HG03469 (cell line): ENCODE measurements at regions not wholly inside any gene's neighbourhood (a gene's known extent, or its start where the extent isn't known, plus 50 kb on each side); places are given as distances from the start of the nearest gene placed in this dataset.
"Not testable (repeated sequence)": the region's sequence is repeated elsewhere in the genome, so short reads cannot be mapped to it uniquely, and the experiment has no call there.

Source experiments
- ATAC-seq: cut with Tn5 transposase; IDR thresholded peaks from one replicate; pipeline ENCODE4 v1.9.1; 2021; ENCODE audit warnings: mild to moderate bottlenecking, moderate library complexity, moderate number of reproducible peaks; ENCODE audit not compliant: unreplicated experiment

- no peak for ATAC-seq
These were observed 58.9 kb downstream of the DHRS2 start for GRCh38 chr14:23694949-23695663.

DNA sequence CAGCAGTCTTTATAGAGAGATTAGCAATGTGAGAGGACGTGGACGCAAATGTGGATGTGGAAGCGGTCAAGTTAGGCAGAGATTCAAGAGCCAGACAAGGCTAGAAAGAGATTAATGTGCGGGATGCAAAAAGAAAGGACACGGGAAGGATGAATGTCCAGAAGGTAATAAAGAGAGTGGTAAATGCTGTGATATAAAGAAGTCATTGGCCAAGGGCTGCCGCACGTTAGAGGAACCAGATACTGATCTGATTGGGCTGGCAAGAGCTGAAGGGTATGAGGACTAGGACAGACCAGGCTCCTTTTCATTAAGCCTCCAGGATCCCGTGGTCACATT, 59.5 kb downstream of the DHRS2 start:
- no peak for ATAC-seq

- ATAC-seq: no peak
These were observed 60.6 kb downstream of the DHRS2 start for GRCh38 chr14:23696701-23697239.

DNA sequence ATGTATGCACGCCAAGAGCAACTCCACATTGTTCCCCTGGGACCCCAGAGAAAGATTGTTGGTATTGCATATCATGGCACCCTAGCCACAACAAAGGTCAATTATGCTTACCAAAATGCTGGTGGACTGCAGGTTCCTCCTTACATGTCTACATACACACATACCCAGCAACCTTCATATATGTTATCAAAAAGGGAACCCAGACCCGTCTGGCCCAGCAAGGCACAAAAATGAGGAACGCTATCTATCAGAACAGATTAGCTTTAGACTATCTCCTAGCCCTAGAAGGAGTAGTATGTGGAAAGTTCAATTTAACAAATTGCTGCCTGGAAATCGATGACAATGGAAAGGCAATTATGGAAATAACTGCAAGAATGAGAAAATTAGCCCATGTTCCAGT, 61.5 kb downstream of the DHRS2 start:
- ATAC-seq: no peak

GRCh38 chr14:23702656-23703426, 66.7 kb downstream of the DHRS2 start:
- no peak for ATAC-seq

DNA sequence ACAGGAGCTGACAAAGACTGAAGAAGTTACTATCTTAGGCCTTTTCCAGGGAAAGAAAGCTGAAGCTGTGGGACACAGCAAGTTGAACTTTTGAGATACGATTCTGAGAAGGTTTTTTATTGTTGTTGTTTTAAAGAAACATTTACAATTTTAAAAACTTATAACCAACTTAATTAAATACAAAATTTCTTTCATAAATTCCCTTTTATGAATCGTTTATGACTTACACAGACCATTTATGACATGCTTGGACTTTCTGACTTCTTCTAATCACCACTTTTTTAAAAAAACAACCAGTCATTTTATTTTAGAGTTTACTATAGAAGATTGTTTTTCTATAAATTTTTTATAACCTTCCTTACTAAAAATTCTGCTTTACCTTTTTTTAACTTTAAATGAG, 68.7 kb downstream of the DHRS2 start:
- no peak for ATAC-seq

DNA sequence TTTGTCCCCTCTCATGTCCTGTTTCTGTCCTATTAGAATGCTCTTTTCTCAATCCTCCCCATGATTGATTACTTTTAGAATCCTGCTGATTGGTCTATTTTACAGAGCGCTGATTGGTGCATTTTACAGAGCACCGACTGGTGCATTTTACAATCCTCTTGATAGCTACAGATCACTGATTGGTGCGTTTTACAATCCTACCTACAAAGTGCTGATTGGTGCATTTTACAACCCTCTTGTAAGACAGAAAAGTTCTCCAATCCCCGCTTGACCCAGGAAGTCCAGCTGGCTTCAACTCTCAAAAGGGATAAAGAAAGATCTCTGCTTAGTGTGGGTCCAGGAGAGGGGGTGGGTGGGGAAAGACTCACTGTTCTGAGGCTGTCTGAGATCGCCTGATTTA, 71.3 kb downstream of the DHRS2 start:
- no peak for ATAC-seq

- no peak for ATAC-seq
These were observed 72.2 kb downstream of the DHRS2 start for GRCh38 chr14:23708343-23708742.

- ATAC-seq: no peak
These were observed 73.8 kb downstream of the DHRS2 start for GRCh38 chr14:23709923-23710322.

GRCh38 chr14:23712287-23712686, 76.1 kb downstream of the DHRS2 start:
- ATAC-seq: no peak

GRCh38 chr14:23719225-23719985, 83.2 kb downstream of the DHRS2 start:
- no peak for ATAC-seq

DNA sequence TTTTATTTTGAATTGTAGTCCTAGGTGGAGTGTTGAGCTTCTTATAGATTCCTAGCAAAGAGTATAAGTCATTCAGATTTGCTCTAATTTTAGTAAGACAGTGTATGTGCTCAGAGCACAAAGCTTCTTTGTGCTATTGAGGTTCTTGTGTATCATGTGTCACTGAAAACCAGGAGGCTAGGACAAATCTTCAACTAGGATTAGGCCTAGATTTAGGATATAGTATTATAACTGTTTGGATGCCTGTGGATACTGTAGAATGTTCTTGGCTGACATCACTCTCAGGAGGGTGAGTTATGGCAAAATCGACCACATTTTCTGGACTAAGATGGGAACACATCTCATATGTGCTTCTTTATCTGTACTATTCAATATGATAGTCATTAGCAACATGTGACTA, 86.5 kb downstream of the DHRS2 start:
- no peak for ATAC-seq

DNA sequence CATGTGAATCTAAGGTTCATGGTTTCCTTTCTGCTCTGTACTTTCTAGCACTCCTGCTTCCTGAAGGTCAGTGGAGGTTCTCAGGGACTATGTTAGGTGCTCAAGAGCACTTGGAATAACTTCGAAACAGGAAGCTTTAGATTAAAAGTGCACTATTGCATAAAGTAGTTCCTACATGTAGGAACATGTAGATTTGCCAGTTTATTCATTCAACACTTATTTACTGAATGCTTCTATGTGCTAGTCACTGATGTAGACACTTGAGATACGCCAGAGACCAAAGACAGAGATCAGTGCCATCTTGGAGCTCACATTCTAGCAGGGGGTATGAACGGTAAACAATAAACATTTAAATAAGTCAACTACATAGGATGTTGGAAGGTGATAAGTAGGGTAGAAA, 87.7 kb downstream of the DHRS2 start:
- ATAC-seq: no peak

DNA sequence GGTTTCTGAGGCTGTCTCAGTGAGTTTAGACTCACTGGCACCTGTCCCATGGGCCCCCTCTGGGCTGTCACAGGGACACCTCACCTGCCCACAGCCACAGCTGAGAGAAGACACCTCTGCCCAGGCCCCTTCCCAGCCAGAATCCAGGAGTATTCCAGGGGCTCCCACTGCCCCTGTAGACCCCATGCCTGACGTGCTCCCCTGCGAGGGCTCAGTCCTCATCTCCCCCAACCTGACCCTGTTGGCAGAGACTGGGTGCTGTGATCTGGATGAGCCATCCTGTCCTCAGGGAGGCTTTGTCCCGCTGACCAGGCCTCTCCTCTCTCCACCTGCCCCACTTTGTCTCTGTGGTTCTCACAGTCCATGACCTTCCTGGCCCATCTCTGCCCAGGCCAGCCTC, 89.4 kb downstream of the DHRS2 start:
- no peak for ATAC-seq

GRCh38 chr14:23725980-23726710, 90.0 kb downstream of the DHRS2 start:
- no peak for ATAC-seq

DNA sequence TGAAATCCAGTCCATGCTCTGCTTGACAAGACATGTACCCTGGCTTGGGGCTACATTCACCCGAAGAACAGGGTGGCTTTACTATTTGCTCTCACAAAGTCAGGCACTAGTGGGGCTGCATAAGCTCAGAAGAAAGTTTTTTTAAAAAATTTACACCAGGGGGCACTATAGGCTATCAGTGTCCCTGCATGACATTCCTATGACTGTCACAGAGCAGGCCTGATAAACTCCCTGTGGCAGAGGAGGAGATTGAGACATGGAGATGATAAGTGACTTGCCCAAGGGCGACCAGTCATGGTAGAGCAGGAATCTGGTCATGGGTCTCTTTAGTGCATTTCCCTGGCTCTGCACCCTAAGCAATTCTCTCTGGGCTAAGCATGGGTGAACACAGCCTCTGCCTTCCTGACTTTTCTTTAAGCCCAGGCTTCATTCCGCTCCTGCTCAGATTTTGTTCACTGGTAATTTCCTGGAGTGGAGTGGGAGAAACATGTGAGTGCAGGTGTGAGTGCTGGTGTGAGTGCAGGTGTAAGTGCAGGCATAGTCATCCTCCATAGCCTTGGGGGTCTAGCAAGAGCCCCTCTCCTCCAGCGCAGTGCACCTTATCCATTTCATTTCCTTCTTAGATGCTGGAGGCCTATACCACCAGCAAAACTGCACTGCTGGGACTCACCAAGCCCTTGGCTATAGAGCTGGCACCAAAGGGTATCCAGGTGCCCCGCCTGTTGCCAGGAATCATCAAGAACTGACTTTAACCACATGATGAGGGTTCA, 91.6 kb downstream of the DHRS2 start:
- no peak for ATAC-seq

DNA sequence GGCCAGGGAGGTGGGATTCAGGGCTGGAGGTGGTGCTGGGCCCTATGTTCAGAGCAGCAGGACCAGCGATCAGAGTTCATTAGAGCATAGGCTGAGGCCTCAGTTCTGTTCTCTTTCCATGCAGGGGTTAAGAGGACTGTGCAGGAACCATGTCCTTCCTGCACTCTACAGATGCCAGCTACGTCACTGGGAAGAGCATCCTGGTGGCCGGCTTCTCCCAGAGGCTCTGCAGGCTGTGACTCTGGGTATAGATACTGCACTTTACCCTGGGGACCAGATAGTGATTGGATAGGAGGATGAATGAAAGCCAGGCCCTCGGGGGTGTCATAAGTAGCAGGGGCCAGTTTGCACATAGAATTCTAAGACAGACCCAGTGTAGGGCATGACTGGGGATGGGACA, 92.6 kb downstream of the DHRS2 start:
- no peak for ATAC-seq

- ATAC-seq: no peak
These were observed 93.7 kb downstream of the DHRS2 start for GRCh38 chr14:23729720-23730387.

GRCh38 chr14:23735394-23735793, 99.2 kb downstream of the DHRS2 start:
- no peak for ATAC-seq

DNA sequence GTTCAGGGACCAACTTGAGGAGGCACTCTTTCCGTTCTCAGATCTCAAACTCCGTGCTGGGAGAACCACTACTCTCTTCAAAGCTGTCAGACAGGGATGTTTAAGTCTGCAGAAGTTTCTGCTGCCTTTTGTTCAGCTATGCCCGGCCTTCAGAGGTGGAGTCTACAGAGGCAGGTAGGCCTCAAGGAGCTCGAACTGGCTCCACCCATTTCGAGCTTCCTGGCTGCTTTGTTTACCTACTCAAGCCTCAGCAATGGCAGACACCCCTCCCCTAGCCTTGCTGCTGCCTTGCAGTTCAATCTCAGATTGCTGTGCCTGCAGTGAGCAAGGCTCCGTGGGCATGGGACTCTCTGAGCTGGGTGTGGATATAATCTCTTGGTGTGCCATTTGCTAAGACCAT, 108.2 kb downstream of the DHRS2 start:
- not testable (repeated sequence) for ATAC-seq
